ENCODE measurements at regions not wholly inside any gene's neighbourhood (a gene's known extent, or its start where the extent isn't known, plus 50 kb on each side); places are given as distances from the start of the nearest gene placed in this dataset.
A peak's percentile ranks its signal among the peaks of the same experiment; 100 is the strongest.

- Histone ChIP-seq H3K27ac (ENCODE audit: insufficient read depth in 1 of 2, low read depth in 1 of 2, low read length in 2 of 2, poor library complexity in 1 of 2, severe bottlenecking in 2 of 2) (no peak overlapping the region), H3K27me3 (replicated peaks in 2 of 5; ENCODE audit: control insufficient read depth in 4 of 5, insufficient read depth in 5 of 5, low read length in 4 of 5) (no peaks in the 10 kb centered on the region), H3K4me1 (ENCODE audit: control extremely low read depth in 1 of 4, control insufficient read depth in 4 of 4, insufficient read depth in 4 of 4, low read length in 3 of 4) (no peaks in the 10 kb centered on the region), H3K36me3 (ENCODE audit: control insufficient read depth in 4 of 4, insufficient read depth in 4 of 4, low read length in 3 of 4) (no peaks in the 10 kb centered on the region), H3K4me3 (ENCODE audit: control insufficient read depth in 1 of 7, extremely low read depth in 1 of 7, insufficient read depth in 4 of 7, low read depth in 2 of 7, low read length in 6 of 7) (no peak overlapping the region), H3K9me3 (ENCODE audit: control extremely low read depth in 1 of 5, control insufficient read depth in 4 of 5, insufficient read depth in 2 of 5, low read depth in 1 of 5, low read length in 4 of 5) (peaks cover 0 to 3% (median under 1%) of the 10 kb centered on the region in 5 experiments)
- ChIA-PET CTCF (no interaction called here), POLR2A (no interaction called here)
- DNase-seq: no peak
- WGBS (ENCODE audit: insufficient coverage): 100% methylated on average over 2 of the region's 3 CpGs
Observed at GRCh38 chr5:54804086-54804485, 181.3 kb downstream of the ESM1 start.

- Histone ChIP-seq H3K27me3 (replicated peaks in 2 of 5; ENCODE audit: control insufficient read depth in 4 of 5, insufficient read depth in 5 of 5, low read length in 4 of 5) (no peaks in the 10 kb centered on the region), H3K27ac (ENCODE audit: insufficient read depth in 1 of 2, low read depth in 1 of 2, low read length in 2 of 2, poor library complexity in 1 of 2, severe bottlenecking in 2 of 2) (no peak overlapping the region), H3K36me3 (ENCODE audit: control insufficient read depth in 4 of 4, insufficient read depth in 4 of 4, low read length in 3 of 4) (no peaks in the 10 kb centered on the region), H3K9me3 (ENCODE audit: control extremely low read depth in 1 of 5, control insufficient read depth in 4 of 5, insufficient read depth in 2 of 5, low read depth in 1 of 5, low read length in 4 of 5) (peaks cover 0 to 2% (median 1%) of the 10 kb centered on the region in 5 experiments), H3K4me1 (ENCODE audit: control extremely low read depth in 1 of 4, control insufficient read depth in 4 of 4, insufficient read depth in 4 of 4, low read length in 3 of 4) (no peaks in the 10 kb centered on the region), H3K4me3 (ENCODE audit: control insufficient read depth in 1 of 7, extremely low read depth in 1 of 7, insufficient read depth in 4 of 7, low read depth in 2 of 7, low read length in 6 of 7) (no peak overlapping the region)
- ChIA-PET CTCF (no interaction called here), POLR2A (no interaction called here)
- 95% methylated on average over 3 of the region's 3 CpGs for WGBS (ENCODE audit: insufficient coverage)
- no peak for DNase-seq
Observed at GRCh38 chr5:54803471-54804011, 181.9 kb downstream of the ESM1 start.

- no peaks in the 10 kb centered on the region for H3K36me3 ChIP-seq (ENCODE audit: control insufficient read depth in 4 of 4, insufficient read depth in 4 of 4, low read length in 3 of 4)
- H3K9me3 ChIP-seq (ENCODE audit: control extremely low read depth in 1 of 5, control insufficient read depth in 4 of 5, insufficient read depth in 2 of 5, low read depth in 1 of 5, low read length in 4 of 5): peaks cover 0 to 2% (median 0%) of the 10 kb centered on the region in 5 experiments
- no peaks in the 10 kb centered on the region for H3K27me3 ChIP-seq (replicated peaks in 2 of 5; ENCODE audit: control insufficient read depth in 4 of 5, insufficient read depth in 5 of 5, low read length in 4 of 5)
- H3K4me1 ChIP-seq (ENCODE audit: control extremely low read depth in 1 of 4, control insufficient read depth in 4 of 4, insufficient read depth in 4 of 4, low read length in 3 of 4): peaks cover 0 to 3% (median 0%) of the 10 kb centered on the region in 4 experiments
- CTCF ChIA-PET: interaction anchor here (1.7 kb wide), 1 partner anchor 282 kb away, joined by 3 read pairs; the partner anchor contains the start of gene SNX18
- no peak overlapping the region for H3K27ac ChIP-seq (ENCODE audit: insufficient read depth in 1 of 2, low read depth in 1 of 2, low read length in 2 of 2, poor library complexity in 1 of 2, severe bottlenecking in 2 of 2)
- WGBS (ENCODE audit: insufficient coverage): no CpG with 5 or more reads among the region's 1 CpG
- POLR2A ChIA-PET: no interaction called here
- H3K4me3 ChIP-seq (ENCODE audit: control insufficient read depth in 1 of 7, extremely low read depth in 1 of 7, insufficient read depth in 4 of 7, low read depth in 2 of 7, low read length in 6 of 7): no peak overlapping the region
- no peak for DNase-seq
Observed at GRCh38 chr5:54799645-54800044, 185.7 kb downstream of the ESM1 start.

- no peak overlapping the region for H3K27ac ChIP-seq (ENCODE audit: insufficient read depth in 1 of 2, low read depth in 1 of 2, low read length in 2 of 2, poor library complexity in 1 of 2, severe bottlenecking in 2 of 2)
- DNase-seq: no peak
- ChIA-PET POLR2A (no interaction called here), CTCF (interaction anchor here (1.0 kb wide), 1 partner anchor 11 kb away, joined by 3 read pairs; no protein-coding TSS in a partner anchor)
- H3K9me3 ChIP-seq (ENCODE audit: control extremely low read depth in 1 of 5, control insufficient read depth in 4 of 5, insufficient read depth in 2 of 5, low read depth in 1 of 5, low read length in 4 of 5): peaks cover 0 to 2% (median 0%) of the 10 kb centered on the region in 5 experiments
- peaks cover 0 to 3% (median 0%) of the 10 kb centered on the region in 4 experiments for H3K4me1 ChIP-seq (ENCODE audit: control extremely low read depth in 1 of 4, control insufficient read depth in 4 of 4, insufficient read depth in 4 of 4, low read length in 3 of 4)
- no peaks in the 10 kb centered on the region for H3K36me3 ChIP-seq (ENCODE audit: control insufficient read depth in 4 of 4, insufficient read depth in 4 of 4, low read length in 3 of 4)
- no peaks in the 10 kb centered on the region for H3K27me3 ChIP-seq (replicated peaks in 2 of 5; ENCODE audit: control insufficient read depth in 4 of 5, insufficient read depth in 5 of 5, low read length in 4 of 5)
- no peak overlapping the region for H3K4me3 ChIP-seq (ENCODE audit: control insufficient read depth in 1 of 7, extremely low read depth in 1 of 7, insufficient read depth in 4 of 7, low read depth in 2 of 7, low read length in 6 of 7)
Observed at GRCh38 chr5:54795777-54796176, 189.6 kb downstream of the ESM1 start.

- no peak overlapping the region for H3K4me3 ChIP-seq (ENCODE audit: control insufficient read depth in 1 of 7, extremely low read depth in 1 of 7, insufficient read depth in 4 of 7, low read depth in 2 of 7, low read length in 6 of 7)
- peaks cover 0 to 2% (median 0%) of the 10 kb centered on the region in 5 experiments for H3K9me3 ChIP-seq (ENCODE audit: control extremely low read depth in 1 of 5, control insufficient read depth in 4 of 5, insufficient read depth in 2 of 5, low read depth in 1 of 5, low read length in 4 of 5)
- POLR2A ChIA-PET: no interaction called here
- no peak overlapping the region for H3K27ac ChIP-seq (ENCODE audit: insufficient read depth in 1 of 2, low read depth in 1 of 2, low read length in 2 of 2, poor library complexity in 1 of 2, severe bottlenecking in 2 of 2)
- no peak for DNase-seq
- peaks cover 0 to 3% (median 0%) of the 10 kb centered on the region in 4 experiments for H3K4me1 ChIP-seq (ENCODE audit: control extremely low read depth in 1 of 4, control insufficient read depth in 4 of 4, insufficient read depth in 4 of 4, low read length in 3 of 4)
- H3K36me3 ChIP-seq (ENCODE audit: control insufficient read depth in 4 of 4, insufficient read depth in 4 of 4, low read length in 3 of 4): no peaks in the 10 kb centered on the region
- CTCF ChIA-PET: interaction anchor here (1.0 kb wide), 1 partner anchor 11 kb away, joined by 3 read pairs; no protein-coding TSS in a partner anchor
- H3K27me3 ChIP-seq (replicated peaks in 2 of 5; ENCODE audit: control insufficient read depth in 4 of 5, insufficient read depth in 5 of 5, low read length in 4 of 5): no peaks in the 10 kb centered on the region
Observed at GRCh38 chr5:54795284-54795683, 190.1 kb downstream of the ESM1 start.

GRCh38 chr5:54794135-54794975 is 191.0 kb downstream of the ESM1 start:
- 80% methylated on average over 6 of the region's 7 CpGs for WGBS (ENCODE audit: insufficient coverage)
- H3K36me3 ChIP-seq (ENCODE audit: control insufficient read depth in 4 of 4, insufficient read depth in 4 of 4, low read length in 3 of 4): no peaks in the 10 kb centered on the region
- peaks cover 0 to 2% (median 0%) of the 10 kb centered on the region in 5 experiments for H3K9me3 ChIP-seq (ENCODE audit: control extremely low read depth in 1 of 5, control insufficient read depth in 4 of 5, insufficient read depth in 2 of 5, low read depth in 1 of 5, low read length in 4 of 5)
- H3K27ac ChIP-seq (ENCODE audit: insufficient read depth in 1 of 2, low read depth in 1 of 2, low read length in 2 of 2, poor library complexity in 1 of 2, severe bottlenecking in 2 of 2): no peak overlapping the region
- H3K4me1 ChIP-seq (ENCODE audit: control extremely low read depth in 1 of 4, control insufficient read depth in 4 of 4, insufficient read depth in 4 of 4, low read length in 3 of 4): peaks cover 0 to 3% (median 0%) of the 10 kb centered on the region in 4 experiments
- ChIA-PET CTCF (interaction anchor here (1.4 kb wide), 1 partner anchor 10 kb away, joined by 3 read pairs; no protein-coding TSS in a partner anchor), POLR2A (no interaction called here)
- peak in 1 of 3 donors; percentile 13 for DNase-seq
- no peak overlapping the region for H3K4me3 ChIP-seq (ENCODE audit: control insufficient read depth in 1 of 7, extremely low read depth in 1 of 7, insufficient read depth in 4 of 7, low read depth in 2 of 7, low read length in 6 of 7)
- H3K27me3 ChIP-seq (replicated peaks in 2 of 5; ENCODE audit: control insufficient read depth in 4 of 5, insufficient read depth in 5 of 5, low read length in 4 of 5): no peaks in the 10 kb centered on the region

GRCh38 chr5:54793468-54794134 is 191.8 kb downstream of the ESM1 start:
- Histone ChIP-seq H3K4me3 (ENCODE audit: control insufficient read depth in 1 of 7, extremely low read depth in 1 of 7, insufficient read depth in 4 of 7, low read depth in 2 of 7, low read length in 6 of 7) (no peak overlapping the region), H3K27ac (ENCODE audit: insufficient read depth in 1 of 2, low read depth in 1 of 2, low read length in 2 of 2, poor library complexity in 1 of 2, severe bottlenecking in 2 of 2) (no peak overlapping the region), H3K4me1 (ENCODE audit: control extremely low read depth in 1 of 4, control insufficient read depth in 4 of 4, insufficient read depth in 4 of 4, low read length in 3 of 4) (peaks cover 0 to 3% (median 0%) of the 10 kb centered on the region in 4 experiments), H3K27me3 (replicated peaks in 2 of 5; ENCODE audit: control insufficient read depth in 4 of 5, insufficient read depth in 5 of 5, low read length in 4 of 5) (no peaks in the 10 kb centered on the region), H3K9me3 (ENCODE audit: control extremely low read depth in 1 of 5, control insufficient read depth in 4 of 5, insufficient read depth in 2 of 5, low read depth in 1 of 5, low read length in 4 of 5) (no peaks in the 10 kb centered on the region), H3K36me3 (ENCODE audit: control insufficient read depth in 4 of 4, insufficient read depth in 4 of 4, low read length in 3 of 4) (no peaks in the 10 kb centered on the region)
- 98% methylated on average over 4 of the region's 4 CpGs for WGBS (ENCODE audit: insufficient coverage)
- no peak for DNase-seq
- ChIA-PET CTCF (interaction anchor here (1.4 kb wide), 1 partner anchor 9 kb away, joined by 3 read pairs; no protein-coding TSS in a partner anchor), POLR2A (no interaction called here)
